A549 (cell line): ENCODE measurements at regions not wholly inside any gene's neighbourhood (a gene's known extent, or its start where the extent isn't known, plus 50 kb on each side); places are given as distances from the start of the nearest gene placed in this dataset.

ENCODE experiments used
- ATAC-seq, 2 experiments: fragments of 200-7000 bp in 1 of 2; fragments of >200 bp in 1 of 2; cut with Nextera tagmentation in 1 of 2; cut with Tn5 transposase in 1 of 2; 3 replicates each; pipeline versions ENCODE4 v1.8.0 to v1.9.1; 2018 to 2020; ENCODE audit warnings: mild to moderate bottlenecking in 1 of 2, moderate library complexity in 1 of 2
- CTCF ChIA-PET: fragments of 300-600 bp; sonication (Branson Sonifier 250); formaldehyde crosslinking; extraction: SDS; loops from one replicate; lab custom pipeline; 2021; ENCODE audit warnings: antibody characterized with exemption, inconsistent platforms; lab: Yijun Ruan, JAX
- POLR2A ChIA-PET: fragments of 350-600 bp; formaldehyde crosslinking; extraction: SDS; loops from one replicate; lab custom pipeline; 2021; ENCODE audit warnings: antibody characterized with exemption, inconsistent platforms; lab: Yijun Ruan, JAX
- DNase-seq, 2 experiments: peaks; one replicate each; pipeline versions ENCODE4 v3.0.0 to v3.0.0-alpha.2; 2011 to 2016; ENCODE audit warnings: low read depth in 1 of 2, low spot score in 1 of 2
- FAIRE-seq: peaks from 2 replicates; lab custom pipeline; 2011; peaks lifted over from hg19 to GRCh38; lab: Jason Lieb, UNC
- H3K27ac ChIP-seq, 2 experiments: fragments of >200 bp; sonication (Bioruptor Twin); formaldehyde crosslinking; 3 replicates each; pipeline ENCODE4 v1.5.1; 2016 to 2017
- H3K4me1 ChIP-seq: fragments of >200 bp; sonication (Bioruptor Twin); formaldehyde crosslinking; 3 replicates; pipeline ENCODE4 v1.6.1; 2016
- H3K4me2 ChIP-seq: fragments of >200 bp; sonication (Bioruptor Twin); formaldehyde crosslinking; 3 replicates; pipeline ENCODE4 v1.6.1; 2016
- H3K4me3 ChIP-seq: fragments of >200 bp; sonication (Bioruptor Twin); formaldehyde crosslinking; 3 replicates; pipeline ENCODE4 v1.5.1; 2016
- H3K9me3 ChIP-seq: fragments of >200 bp; sonication (Bioruptor Twin); formaldehyde crosslinking; 3 replicates; pipeline ENCODE4 v1.6.1; 2016
- BCL3 ChIP-seq: fragments of >200 bp; sonication (Bioruptor Twin); formaldehyde crosslinking; IDR thresholded peaks from 3 replicates; pipeline ENCODE4 v1.6.1; 2016
- CBX2 ChIP-seq: fragments of 200-600 bp; sonication (generic); IDR thresholded peaks from 2 replicates; pipeline ENCODE4 v1.6.1; 2016; ENCODE audit warnings: low read depth, mild to moderate bottlenecking, borderline replicate concordance
- CBX8 ChIP-seq: fragments of 200-600 bp; sonication (generic); IDR thresholded peaks from 2 replicates; pipeline ENCODE4 v1.6.1; 2016
- CEBPB ChIP-seq, 2 experiments: fragments of >200 bp in 1 of 2; sonication (Bioruptor Twin) in 1 of 2; formaldehyde crosslinking in 1 of 2; IDR thresholded peaks; 2 replicates each; pipeline ENCODE4 v1.6.1; 2012 to 2016
- CHD2 ChIP-seq: fragments of 150-350 bp; IDR thresholded peaks from 2 replicates; pipeline ENCODE4 v1.6.1; 2014; ENCODE audit warnings: low read length; ENCODE audit not compliant: partially characterized antibody
- CHD4 ChIP-seq: fragments of 200-600 bp; sonication (generic); IDR thresholded peaks from 2 replicates; pipeline ENCODE4 v1.6.1; 2016; ENCODE audit warnings: antibody characterized with exemption, mild to moderate bottlenecking, borderline replicate concordance
- EP300 ChIP-seq, 2 experiments: fragments of >200 bp; sonication (Bioruptor Twin); formaldehyde crosslinking; IDR thresholded peaks; 2 replicates in 1 of 2; 3 replicates in 1 of 2; pipeline ENCODE4 v1.6.1; 2016 to 2017
- FOSL2 ChIP-seq, 2 experiments: fragments of 450-650 bp in 1 of 2; fragments of >200 bp in 1 of 2; sonication (Bioruptor Twin) in 1 of 2; formaldehyde crosslinking; IDR thresholded peaks; 2 replicates each; pipeline versions ENCODE4 v1.5.0 to v1.6.1; 2016 to 2020; ENCODE audit warnings: mild to moderate bottlenecking in 1 of 2, moderate library complexity in 1 of 2
- FOXS1 ChIP-seq: fragments of 250-450 bp; sonication (Bioruptor Pico); IDR thresholded peaks from 2 replicates; pipeline ENCODE4 v1.5.0; 2020; ENCODE audit warnings: mild to moderate bottlenecking, moderate library complexity
- HDAC2 ChIP-seq: fragments of 200-600 bp; sonication (generic); IDR thresholded peaks from 2 replicates; pipeline ENCODE4 v1.6.1; 2016
- HES2 ChIP-seq: fragments of >200 bp; sonication (Bioruptor Twin); formaldehyde crosslinking; IDR thresholded peaks from 2 replicates; pipeline ENCODE4 v1.6.1; 2016
- HOXA7 ChIP-seq: fragments of 250-450 bp; sonication (Bioruptor Pico); IDR thresholded peaks from 2 replicates; pipeline ENCODE4 v1.5.0; 2020; ENCODE audit warnings: mild to moderate bottlenecking, moderate library complexity
- HOXB13 ChIP-seq: fragments of 250-450 bp; sonication (Bioruptor Pico); IDR thresholded peaks from 2 replicates; pipeline ENCODE4 v1.5.0; 2020; ENCODE audit warnings: low read depth, mild to moderate bottlenecking, moderate library complexity
- JUN ChIP-seq, 2 experiments: fragments of >200 bp; sonication (Bioruptor Twin); formaldehyde crosslinking; IDR thresholded peaks; 2 replicates in 1 of 2; 3 replicates in 1 of 2; pipeline ENCODE4 v1.6.1; 2016 to 2017
- JUNB ChIP-seq: fragments of >200 bp; sonication (Bioruptor Twin); formaldehyde crosslinking; IDR thresholded peaks from 2 replicates; pipeline ENCODE4 v1.6.1; 2016
- KDM5A ChIP-seq: fragments of 200-600 bp; sonication (generic); IDR thresholded peaks from 2 replicates; pipeline ENCODE4 v1.6.1; 2016; ENCODE audit warnings: antibody characterized with exemption, mild to moderate bottlenecking
- MAFK ChIP-seq: fragments of 450-650 bp; IDR thresholded peaks from 2 replicates; pipeline ENCODE4 v1.6.1; 2014; ENCODE audit not compliant: partially characterized antibody
- MYC ChIP-seq: IDR thresholded peaks from 2 replicates; pipeline ENCODE4 v1.6.1; 2012; ENCODE audit warnings: mild to moderate bottlenecking, inconsistent platforms, low read length, improper control_type of control experiment, borderline replicate concordance
- NPAS2 ChIP-seq: fragments of 250-450 bp; sonication (Bioruptor Pico); IDR thresholded peaks from 2 replicates; pipeline ENCODE4 v1.8.0; 2022; ENCODE audit warnings: mild to moderate bottlenecking, moderate library complexity, borderline replicate concordance
- NR3C1 ChIP-seq: fragments of >200 bp; sonication (Bioruptor Twin); formaldehyde crosslinking; IDR thresholded peaks from 3 replicates; pipeline ENCODE4 v1.6.1; 2017
- POLR2AphosphoS2 ChIP-seq: conservative IDR thresholded peaks from 2 replicates; pipeline ENCODE4 v1.6.1; 2012; ENCODE audit warnings: low read length, improper control_type of control experiment, inconsistent platforms
- RARB ChIP-seq: fragments of 250-450 bp; sonication (Bioruptor Pico); IDR thresholded peaks from 2 replicates; pipeline ENCODE4 v1.8.0; 2021; ENCODE audit warnings: mild to moderate bottlenecking, moderate library complexity
- RCOR1 ChIP-seq: fragments of 150-350 bp; IDR thresholded peaks from 2 replicates; pipeline ENCODE4 v1.6.1; 2014; ENCODE audit warnings: antibody characterized with exemption, low read length, low read depth
- RNF2 ChIP-seq: fragments of 200-600 bp; sonication (generic); IDR thresholded peaks from 2 replicates; pipeline ENCODE4 v1.6.1; 2016; ENCODE audit warnings: low read depth, mild to moderate bottlenecking, antibody characterized with exemption, moderate library complexity, borderline replicate concordance
- SMC3 ChIP-seq: fragments of >200 bp; sonication (Bioruptor Twin); formaldehyde crosslinking; IDR thresholded peaks from 3 replicates; pipeline ENCODE4 v1.6.1; 2018; ENCODE audit warnings: inconsistent platforms
- TP53 ChIP-seq: fragments of 250-450 bp; sonication (Bioruptor Pico); IDR thresholded peaks from 2 replicates; pipeline ENCODE4 v1.5.0; 2021; ENCODE audit warnings: mild to moderate bottlenecking, moderate library complexity
- ZFP36 ChIP-seq: fragments of 450-650 bp; IDR thresholded peaks from 2 replicates; pipeline ENCODE4 v1.6.1; 2014; ENCODE audit warnings: borderline replicate concordance; ENCODE audit not compliant: partially characterized antibody
- ZNF302 ChIP-seq: fragments of 250-450 bp; sonication (Bioruptor Pico); IDR thresholded peaks from 2 replicates; pipeline ENCODE4 v1.9.0; 2021; ENCODE audit warnings: inconsistent platforms, mild to moderate bottlenecking, moderate library complexity
- WGBS: methylation state at CpG from one replicate; pipeline ENCODE4 v1.1.6; 2017; ENCODE audit errors: missing lambda C conversion rate; 5-methylcytosine and 5-hydroxymethylcytosine counted together
- TF ChIP-seq, protein P1 (sequence below): fragments of 150-350 bp; IDR thresholded peaks from 2 replicates; pipeline ENCODE4 v1.6.1; 2014; ENCODE audit warnings: low read depth, mild to moderate bottlenecking, low read length
- TF ChIP-seq, protein P2 (sequence below): IDR thresholded peaks from 2 replicates; pipeline ENCODE4 v1.6.1; 2012

DNA sequence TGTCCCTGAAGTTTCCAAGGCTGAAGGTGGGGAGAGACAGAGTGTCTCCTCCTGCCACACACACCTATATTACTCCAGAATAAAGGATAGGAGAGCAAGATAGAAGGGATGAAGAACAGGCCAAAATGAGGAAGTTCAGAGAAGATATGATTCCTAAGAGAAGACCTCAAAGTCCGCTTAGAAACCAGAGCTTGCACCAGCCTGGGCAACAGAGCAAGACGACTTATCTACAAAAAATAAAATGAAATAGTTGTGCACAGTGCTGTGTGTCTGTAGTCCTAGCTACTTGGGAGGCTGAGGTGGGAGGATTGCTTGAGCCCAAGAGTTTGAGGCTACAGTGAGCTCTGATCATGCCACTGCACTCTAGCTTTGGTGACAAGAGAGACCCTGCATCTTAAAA lies 128.2 kb downstream of the HS3ST3B1 start:
- POLR2A ChIA-PET, result no interaction called here
- no peak for FAIRE-seq
- Histone ChIP-seq H3K9me3 (peaks cover 7% of the 10 kb centered on the region; the same call in 1 of the 3 replicates), H3K27ac (no peak overlapping the region), H3K4me1 (no peaks in the 10 kb centered on the region), H3K4me2 (no peak overlapping the region), H3K4me3 (no peak overlapping the region)
- DNase-seq, result no peak
- WGBS, result 17% methylated on average over 2 of the region's 2 CpGs
- TF ChIP-seq JUN (IDR thresholded peaks at IDR 0.05) (no peak), POLR2AphosphoS2 (no peak), RNF2 (no peak), JUNB (no peak), ZFP36 (no peak), HDAC2 (no peak), BCL3 (no peak), EP300 (IDR thresholded peaks at IDR 0.05) (no peak), RCOR1 (no peak), CEBPB (IDR thresholded peaks at IDR 0.05) (no peak), NPAS2 (CRISPR knock-in tag) (no peak), CBX8 (no peak), ZNF302 (no peak), FOSL2 (IDR thresholded peaks at IDR 0.05) (no peak), FOSL2 (CRISPR knock-in tag; IDR thresholded peaks at IDR 0.05) (no peak), KDM5A (no peak), MAFK (no peak), RARB (no peak)
- ATAC-seq, result no peak
- CTCF ChIA-PET, result no interaction called here

DNA sequence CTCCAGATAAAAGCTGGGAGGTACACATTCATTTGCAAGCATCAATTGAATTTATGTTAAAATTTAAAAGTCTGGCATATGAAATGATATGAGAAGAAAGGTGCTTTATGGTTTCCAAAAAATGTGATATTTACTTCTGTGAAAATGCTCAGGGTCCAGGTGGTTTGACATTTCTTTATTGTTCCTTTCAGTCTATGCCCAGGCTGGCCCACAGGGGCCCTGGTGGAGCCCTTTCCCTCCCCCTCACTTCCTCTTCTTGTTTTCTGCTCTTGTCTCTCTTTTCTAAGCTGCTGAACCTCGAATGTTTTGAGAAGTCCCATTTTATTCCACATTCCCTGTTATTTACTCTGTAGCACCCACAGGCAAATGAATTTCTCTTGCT lies 127.8 kb downstream of the HS3ST3B1 start:
- ChIA-PET CTCF (interaction anchor here (1.4 to 1.5 kb wide), 2 partner anchors 10 to 23 kb away, joined by 3 to 5 read pairs; no protein-coding TSS in a partner anchor), POLR2A (no interaction called here)
- WGBS, result 0% methylated on average over 1 of the region's 1 CpG
- H3K4me1 ChIP-seq, result no peaks in the 10 kb centered on the region
- H3K9me3 ChIP-seq, result peaks cover 7% of the 10 kb centered on the region; the same call in 1 of the 3 replicates
- TF ChIP-seq ZNF302, result no peak
- TF ChIP-seq HOXB13 (CRISPR knock-in tag), result no peak
- TF ChIP-seq HOXA7 (CRISPR knock-in tag), result no peak
- no peak for TF ChIP-seq SMC3
- TF ChIP-seq, protein P1, sequence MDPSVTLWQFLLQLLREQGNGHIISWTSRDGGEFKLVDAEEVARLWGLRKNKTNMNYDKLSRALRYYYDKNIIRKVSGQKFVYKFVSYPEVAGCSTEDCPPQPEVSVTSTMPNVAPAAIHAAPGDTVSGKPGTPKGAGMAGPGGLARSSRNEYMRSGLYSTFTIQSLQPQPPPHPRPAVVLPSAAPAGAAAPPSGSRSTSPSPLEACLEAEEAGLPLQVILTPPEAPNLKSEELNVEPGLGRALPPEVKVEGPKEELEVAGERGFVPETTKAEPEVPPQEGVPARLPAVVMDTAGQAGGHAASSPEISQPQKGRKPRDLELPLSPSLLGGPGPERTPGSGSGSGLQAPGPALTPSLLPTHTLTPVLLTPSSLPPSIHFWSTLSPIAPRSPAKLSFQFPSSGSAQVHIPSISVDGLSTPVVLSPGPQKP, result no peak
- no peak for TF ChIP-seq EP300 (IDR thresholded peaks at IDR 0.05)
- TF ChIP-seq, protein P2, sequence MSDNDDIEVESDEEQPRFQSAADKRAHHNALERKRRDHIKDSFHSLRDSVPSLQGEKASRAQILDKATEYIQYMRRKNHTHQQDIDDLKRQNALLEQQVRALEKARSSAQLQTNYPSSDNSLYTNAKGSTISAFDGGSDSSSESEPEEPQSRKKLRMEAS, result no peak
- no peak for TF ChIP-seq FOXS1 (CRISPR knock-in tag)
- TF ChIP-seq HES2, result no peak
- no peak for TF ChIP-seq POLR2AphosphoS2
- no peak for TF ChIP-seq CHD2
- TF ChIP-seq KDM5A, result no peak
- TF ChIP-seq CBX2, result no peak
- TF ChIP-seq CEBPB (IDR thresholded peaks at IDR 0.05), result no peak
- TF ChIP-seq MYC, result no peak
- no peak for TF ChIP-seq CHD4
- TF ChIP-seq NR3C1, result no peak
- no peak for TF ChIP-seq TP53 (CRISPR knock-in tag)
- no peak overlapping the region for H3K27ac ChIP-seq
- no peak overlapping the region for H3K4me3 ChIP-seq
- no peak overlapping the region for H3K4me2 ChIP-seq
- DNase-seq, result no peak
- no peak for FAIRE-seq
- no peak for ATAC-seq
